Keratinocyte (primary cell): ENCODE measurements at regions not wholly inside any gene's neighbourhood (a gene's known extent, or its start where the extent isn't known, plus 50 kb on each side); places are given as distances from the start of the nearest gene placed in this dataset.

Experiments
- DNase-seq: peaks from one replicate; pipeline ENCODE4 v3.0.0-alpha.2; 2011; ENCODE audit warnings: low read depth, missing footprints, low spot score
- FAIRE-seq: peaks from 2 replicates; lab custom pipeline; 2011; peaks lifted over from hg19 to GRCh38; lab: Jason Lieb, UNC
- H2AFZ ChIP-seq: 2 replicates; pipeline ENCODE4 v1.6.0; 2012; ENCODE audit warnings: low read length, control low read depth, inconsistent platforms; ENCODE audit not compliant: control insufficient read depth
- H3K27ac ChIP-seq: 2 replicates; pipeline ENCODE4 v1.5.1; 2011; ENCODE audit warnings: low read length; ENCODE audit not compliant: control insufficient read depth, insufficient read depth
- H3K27me3 ChIP-seq: 3 replicates; pipeline ENCODE4 v1.6.0; 2011; ENCODE audit warnings: low read length; ENCODE audit not compliant: control insufficient read depth, insufficient read depth; ENCODE audit errors: extremely low read depth
- H3K36me3 ChIP-seq, 2 experiments: 2 replicates in 1 of 2; 3 replicates in 1 of 2; pipeline ENCODE4 v1.5.1; 2011; ENCODE audit warnings: low read length in 2 of 2, mild to moderate bottlenecking in 1 of 2; ENCODE audit not compliant: control insufficient read depth in 2 of 2, insufficient read depth in 2 of 2; ENCODE audit errors: extremely low read depth in 1 of 2
- H3K4me1 ChIP-seq: 3 replicates; pipeline ENCODE4 v1.5.1; 2011; ENCODE audit warnings: low read length; ENCODE audit not compliant: control insufficient read depth, insufficient read depth; ENCODE audit errors: extremely low read depth
- H3K4me2 ChIP-seq: 3 replicates; pipeline ENCODE4 v1.6.0; 2011; ENCODE audit warnings: low read depth, low read length; ENCODE audit not compliant: control insufficient read depth, insufficient read depth; ENCODE audit errors: extremely low read depth
- H3K4me3 ChIP-seq, 3 experiments: fragments of 200-600 bp in 1 of 3; sonication (generic) in 1 of 3; 2 replicates in 2 of 3; 3 replicates in 1 of 3; pipeline ENCODE4 v1.5.1; 2011 to 2016; ENCODE audit warnings: low read length in 3 of 3, mild to moderate bottlenecking in 3 of 3, control low read depth in 2 of 3, inconsistent platforms in 1 of 3, low read depth in 1 of 3, mixed read lengths in 1 of 3, mixed run types in 1 of 3, moderate library complexity in 1 of 3; ENCODE audit not compliant: control insufficient read depth in 2 of 3, insufficient read depth in 2 of 3; ENCODE audit errors: extremely low read depth in 1 of 3
- H3K79me2 ChIP-seq: 2 replicates; pipeline ENCODE4 v1.6.0; 2012; ENCODE audit warnings: low read length; ENCODE audit not compliant: control insufficient read depth, insufficient read depth
- H3K9ac ChIP-seq: 3 replicates; pipeline ENCODE4 v1.6.0; 2011; ENCODE audit warnings: low read length; ENCODE audit not compliant: control insufficient read depth, insufficient read depth; ENCODE audit errors: extremely low read depth
- H3K9me1 ChIP-seq: 3 replicates; pipeline ENCODE4 v1.6.0; 2011; ENCODE audit warnings: low read length; ENCODE audit not compliant: control insufficient read depth, insufficient read depth; ENCODE audit errors: extremely low read depth
- H3K9me3 ChIP-seq: 2 replicates; pipeline ENCODE4 v1.5.1; 2012; ENCODE audit warnings: low read depth, low read length; ENCODE audit not compliant: control insufficient read depth
- H4K20me1 ChIP-seq: 3 replicates; pipeline ENCODE4 v1.6.0; 2011; ENCODE audit warnings: low read length; ENCODE audit not compliant: control insufficient read depth, insufficient read depth; ENCODE audit errors: extremely low read depth
- CTCF ChIP-seq, 3 experiments: IDR thresholded peaks in 1 of 3; conservative IDR thresholded peaks in 1 of 3; optimal IDR thresholded peaks in 1 of 3; 2 replicates in 2 of 3; 3 replicates in 1 of 3; pipeline versions ENCODE3 to v1.5.1; 2011; ENCODE audit warnings: low read length in 3 of 3, mild to moderate bottlenecking in 3 of 3, moderate library complexity in 2 of 3, control low read depth in 1 of 3, inconsistent platforms in 1 of 3; ENCODE audit not compliant: insufficient read depth in 2 of 3; ENCODE audit errors: extremely low read depth in 1 of 3
- EZH2 ChIP-seq: IDR thresholded peaks from one replicate; pipeline ENCODE4 v1.6.1; 2012; ENCODE audit warnings: inconsistent platforms, mild to moderate bottlenecking, low read length, moderate library complexity
- dilution Hi-C: fragments of 300-500 bp; cut with MboI; formaldehyde crosslinking; loops from one replicate; pipeline ENCODE4 v1.7.0; 2020; ENCODE audit warnings: low sequenced_read_pairs; ENCODE audit not compliant: extremely low pct_ligation_motif_present

GRCh38 chr11:127492029-127492428 is 491.5 kb upstream of the KIRREL3 start:
- FAIRE-seq (no peak), DNase-seq (no peak)
- TF ChIP-seq CTCF (optimal IDR thresholded peaks at IDR 0.05 in 1 of 3, IDR thresholded peaks at IDR 0.05 in 1 of 3, conservative IDR thresholded peaks at IDR 0.05 in 1 of 3; ENCODE audit: extremely low read depth in 1 of 3, insufficient read depth in 2 of 3, low read length in 3 of 3) (no peak), EZH2 (no peak)
- Histone ChIP-seq H3K4me1 (no peaks in the 10 kb centered on the region), H3K36me3 (no peaks in the 10 kb centered on the region), H3K27ac (no peak overlapping the region), H2AFZ (no peak overlapping the region), H3K9me1 (no peaks in the 10 kb centered on the region), H3K9ac (no peak overlapping the region), H3K9me3 (no peaks in the 10 kb centered on the region), H3K4me3 (no peak overlapping the region), H3K79me2 (no peaks in the 10 kb centered on the region), H3K27me3 (no peaks in the 10 kb centered on the region), H4K20me1 (no peaks in the 10 kb centered on the region), H3K4me2 (no peak overlapping the region)
- dilution Hi-C loops: no loop called here

- dilution Hi-C loops: no loop called here
- H3K9ac ChIP-seq: no peak overlapping the region
- no peak overlapping the region for H3K4me3 ChIP-seq
- no peaks in the 10 kb centered on the region for H4K20me1 ChIP-seq
- TF ChIP-seq CTCF (optimal IDR thresholded peaks at IDR 0.05 in 1 of 3, IDR thresholded peaks at IDR 0.05 in 1 of 3, conservative IDR thresholded peaks at IDR 0.05 in 1 of 3; ENCODE audit: extremely low read depth in 1 of 3, insufficient read depth in 2 of 3, low read length in 3 of 3) (no peak), EZH2 (no peak)
- no peak overlapping the region for H3K27ac ChIP-seq
- H3K27me3 ChIP-seq: no peaks in the 10 kb centered on the region
- no peak overlapping the region for H2AFZ ChIP-seq
- FAIRE-seq (no peak), DNase-seq (no peak)
- H3K36me3 ChIP-seq: no peaks in the 10 kb centered on the region
- no peaks in the 10 kb centered on the region for H3K4me1 ChIP-seq
- no peaks in the 10 kb centered on the region for H3K9me3 ChIP-seq
- no peaks in the 10 kb centered on the region for H3K79me2 ChIP-seq
- H3K9me1 ChIP-seq: no peaks in the 10 kb centered on the region
- H3K4me2 ChIP-seq: no peak overlapping the region
Observed at GRCh38 chr11:127491589-127491988, 491.0 kb upstream of the KIRREL3 start.
